Cardiac fibroblast (primary cell): ENCODE measurements at regions not wholly inside any gene's neighbourhood (a gene's known extent, or its start where the extent isn't known, plus 50 kb on each side); places are given as distances from the start of the nearest gene placed in this dataset.

ENCODE experiments used
- DNase-seq, 2 donors: peaks; one replicate each; pipeline versions ENCODE4 v3.0.0 to v3.0.0-alpha.2; 2010; ENCODE audit warnings: low read depth in 2 of 2
- H3K4me3 ChIP-seq, 2 donors: replicated peaks in 1 of 2; 1 replicate in 1 of 2; 2 replicates in 1 of 2; pipeline ENCODE4 v1.5.1; 2011; ENCODE audit warnings: low read depth in 2 of 2, low read length in 2 of 2, mild to moderate bottlenecking in 2 of 2, moderate library complexity in 1 of 2
- CTCF ChIP-seq: IDR thresholded peaks from one replicate; pipeline ENCODE4 v1.5.1; 2011; ENCODE audit warnings: low read depth, mild to moderate bottlenecking, low read length, inconsistent platforms

DNA sequence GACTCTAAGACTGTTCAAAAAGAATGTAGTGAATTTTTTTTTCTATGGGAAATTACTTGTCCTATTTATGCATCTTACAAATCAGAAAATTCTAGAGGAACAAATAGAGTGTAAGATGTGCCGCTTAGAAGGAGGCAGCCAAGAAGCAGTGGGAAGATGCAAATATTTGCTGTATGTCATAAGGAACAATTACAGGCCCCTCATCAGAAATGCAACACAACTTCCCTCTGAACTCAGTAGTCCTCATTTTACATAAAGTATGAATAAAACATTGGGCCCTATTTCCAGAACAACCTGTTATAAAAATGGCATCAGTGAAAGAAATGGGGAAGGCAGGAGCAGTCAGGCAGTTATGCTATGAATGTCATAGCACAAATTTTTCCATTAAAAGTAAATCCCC, 50.7 kb upstream of the SCG2 start:
- no peak for DNase-seq
- no peak overlapping the region for H3K4me3 ChIP-seq

GRCh38 chr2:223652122-223652521, 50.0 kb upstream of the SCG2 start:
- DNase-seq: no peak
- H3K4me3 ChIP-seq: no peak overlapping the region
- TF ChIP-seq CTCF: no peak

More for the DNA sequence above, 50.7 kb upstream of the SCG2 start:
- no peak for TF ChIP-seq CTCF
